ENCODE measurements at regions not wholly inside any gene's neighbourhood (a gene's known extent, or its start where the extent isn't known, plus 50 kb on each side); places are given as distances from the start of the nearest gene placed in this dataset.
"Not testable (repeated sequence)": the region's sequence is repeated elsewhere in the genome, so short reads cannot be mapped to it uniquely, and the experiment has no call there.

DNA sequence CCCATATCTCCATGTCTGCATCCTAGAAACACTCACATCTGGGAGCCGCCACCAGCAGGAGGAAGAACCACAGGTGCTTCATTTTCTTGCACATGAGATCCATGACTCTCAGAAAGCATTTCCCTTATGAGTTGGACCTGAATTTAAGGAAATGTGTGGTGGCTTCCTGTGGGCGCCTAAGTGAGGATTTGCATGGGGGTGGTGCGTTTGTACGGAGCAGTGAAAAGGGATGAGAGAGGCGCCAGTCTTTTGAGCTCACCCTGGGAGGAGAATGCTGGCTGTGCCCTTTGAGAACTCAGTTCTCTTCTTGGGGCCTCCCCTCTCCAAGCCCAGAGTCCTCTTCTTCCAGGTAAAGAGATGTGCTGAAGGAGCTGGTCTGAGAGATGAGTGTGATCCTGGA is 895.7 kb downstream of the TMEM121 start:
- dilution Hi-C loops (cut with MboI; ENCODE audit: extremely low pct_ligation_motif_present, low sequenced_read_pairs), result no loop called here
- no peak for FAIRE-seq
- POLR2A ChIA-PET, result no interaction called here

GRCh38 chr14:106425150-106425549 is 898.8 kb downstream of the TMEM121 start:
- H3K27me3 ChIP-seq (ENCODE audit: control insufficient read depth in 2 of 2, insufficient read depth in 2 of 2, low read length in 2 of 2); intact Hi-C loops (cut with micrococcal nuclease); POLR2A ChIA-PET; DNase-seq (ENCODE audit: low read depth, low spot score); H3K79me2 ChIP-seq (ENCODE audit: control insufficient read depth, insufficient read depth, low read length); BruUV-seq (replicated peaks); FAIRE-seq; CTCF ChIA-PET; H4K20me1 ChIP-seq (replicated peaks; ENCODE audit: control insufficient read depth, extremely low read depth, insufficient read depth, low read length); H3K9ac ChIP-seq (replicated peaks; ENCODE audit: extremely low read depth, insufficient read depth, low read length); H3K27ac ChIP-seq (ENCODE audit: insufficient read depth, low read depth, low read length); H3K4me2 ChIP-seq (ENCODE audit: insufficient read depth, low read length); dilution Hi-C loops (cut with MboI; ENCODE audit: extremely low pct_ligation_motif_present, low sequenced_read_pairs); H2AFZ ChIP-seq (ENCODE audit: low read depth, low read length); H3K9me3 ChIP-seq (replicated peaks; ENCODE audit: control insufficient read depth, insufficient read depth, low read length); H3K4me1 ChIP-seq (ENCODE audit: control insufficient read depth, extremely low read depth, insufficient read depth, low read length); H3K4me3 ChIP-seq (replicated peaks in 1 of 3; ENCODE audit: insufficient read depth in 1 of 3, low read depth in 1 of 3, low read length in 3 of 3); H3K36me3 ChIP-seq (ENCODE audit: control insufficient read depth in 2 of 2, extremely low read depth in 1 of 2, insufficient read depth in 2 of 2, low read length in 2 of 2); H3K9me1 ChIP-seq (replicated peaks; ENCODE audit: control insufficient read depth, extremely low read depth, insufficient read depth, low read length): not testable (repeated sequence)

More for the DNA sequence above, 895.7 kb downstream of the TMEM121 start:
- CTCF ChIA-PET, result no interaction called here
- intact Hi-C loops (cut with micrococcal nuclease), result no loop called here
- H3K4me1 ChIP-seq (ENCODE audit: control insufficient read depth, extremely low read depth, insufficient read depth, low read length), result no peaks in the 10 kb centered on the region
- no peak overlapping the region for H2AFZ ChIP-seq (ENCODE audit: low read depth, low read length)
- H3K4me2 ChIP-seq (ENCODE audit: insufficient read depth, low read length), result no peak overlapping the region
- no peak for TF ChIP-seq CTCF (IDR thresholded peaks at IDR 0.05; ENCODE audit: extremely low read depth in 1 of 2, insufficient read depth in 1 of 2, low read depth in 1 of 2, low read length in 2 of 2)
- TF ChIP-seq POLR2A (IDR thresholded peaks at IDR 0.05; ENCODE audit: low read depth, low read length), result no peak
- TF ChIP-seq JUN (IDR thresholded peaks at IDR 0.05; ENCODE audit: borderline replicate concordance, insufficient read depth, insufficient read length, low read depth), result no peak
- TF ChIP-seq MYC (IDR thresholded peaks at IDR 0.05; ENCODE audit: low read depth, low read length), result no peak
- no peaks in the 10 kb centered on the region for H3K9me3 ChIP-seq (replicated peaks; ENCODE audit: control insufficient read depth, insufficient read depth, low read length)
- no TSS peak for BruUV-seq (replicated peaks)
- no peak overlapping the region for H3K4me3 ChIP-seq (replicated peaks in 1 of 3; ENCODE audit: insufficient read depth in 1 of 3, low read depth in 1 of 3, low read length in 3 of 3)
- no peaks in the 10 kb centered on the region for H3K27me3 ChIP-seq (ENCODE audit: control insufficient read depth in 2 of 2, insufficient read depth in 2 of 2, low read length in 2 of 2)
- H3K9me1 ChIP-seq (replicated peaks; ENCODE audit: control insufficient read depth, extremely low read depth, insufficient read depth, low read length), result no peaks in the 10 kb centered on the region
- H3K79me2 ChIP-seq (ENCODE audit: control insufficient read depth, insufficient read depth, low read length), result no peaks in the 10 kb centered on the region
- DNase-seq (ENCODE audit: low read depth, low spot score), result no peak
- H3K9ac ChIP-seq (replicated peaks; ENCODE audit: extremely low read depth, insufficient read depth, low read length), result no peak overlapping the region
- H3K27ac ChIP-seq (ENCODE audit: insufficient read depth, low read depth, low read length), result no peak overlapping the region
- H3K36me3 ChIP-seq (ENCODE audit: control insufficient read depth in 2 of 2, extremely low read depth in 1 of 2, insufficient read depth in 2 of 2, low read length in 2 of 2), result no peaks in the 10 kb centered on the region
- no peaks in the 10 kb centered on the region for H4K20me1 ChIP-seq (replicated peaks; ENCODE audit: control insufficient read depth, extremely low read depth, insufficient read depth, low read length)

Measured in endothelial cell of umbilical vein (primary cell).